H9 (cell line): ENCODE measurements at regions not wholly inside any gene's neighbourhood (a gene's known extent, or its start where the extent isn't known, plus 50 kb on each side); places are given as distances from the start of the nearest gene placed in this dataset.

ENCODE experiments used
- DNase-seq: peaks from one replicate; pipeline ENCODE4 v3.0.0-alpha.2; 2017
- H2AFZ ChIP-seq: one replicate; pipeline ENCODE4 v1.6.1; 2013; ENCODE audit warnings: mild to moderate bottlenecking, low read length, control low read depth, moderate library complexity
- H2AK5ac ChIP-seq: 2 replicates; pipeline ENCODE4 v1.6.1; 2013; ENCODE audit warnings: low read length, control low read depth, mixed read lengths; ENCODE audit not compliant: insufficient read length
- H2BK120ac ChIP-seq: one replicate; pipeline ENCODE4 v1.6.1; 2013; ENCODE audit warnings: low read depth, mild to moderate bottlenecking, low read length, control low read depth, inconsistent platforms; ENCODE audit not compliant: poor library complexity, severe bottlenecking
- H2BK12ac ChIP-seq: 2 replicates; pipeline ENCODE4 v1.6.1; 2013; ENCODE audit warnings: low read length, control low read depth, mixed read lengths, low read depth; ENCODE audit not compliant: insufficient read length
- H2BK15ac ChIP-seq: 2 replicates; pipeline ENCODE4 v1.6.1; 2013; ENCODE audit warnings: low read depth, low read length, control low read depth
- H2BK20ac ChIP-seq: one replicate; pipeline ENCODE4 v1.6.1; 2013; ENCODE audit warnings: low read depth, mild to moderate bottlenecking, low read length, control low read depth, inconsistent platforms; ENCODE audit not compliant: poor library complexity, severe bottlenecking
- H2BK5ac ChIP-seq: 2 replicates; pipeline ENCODE4 v1.6.1; 2013; ENCODE audit warnings: low read length, control low read depth, mixed read lengths; ENCODE audit not compliant: insufficient read length
- H3K14ac ChIP-seq: 2 replicates; pipeline ENCODE4 v1.6.1; 2013; ENCODE audit warnings: low read length, control low read depth; ENCODE audit not compliant: insufficient read depth
- H3K18ac ChIP-seq: 2 replicates; pipeline ENCODE4 v1.6.1; 2013; ENCODE audit warnings: low read depth, mild to moderate bottlenecking, mixed read lengths, low read length, control low read depth; ENCODE audit not compliant: insufficient read length
- H3K23ac ChIP-seq: 2 replicates; pipeline ENCODE4 v1.6.1; 2013; ENCODE audit warnings: low read length, control low read depth, mixed read lengths, low read depth; ENCODE audit not compliant: insufficient read length
- H3K23me2 ChIP-seq: 2 replicates; pipeline ENCODE4 v1.6.1; 2013; ENCODE audit warnings: low read depth, mild to moderate bottlenecking, mixed read lengths, low read length, control low read depth; ENCODE audit not compliant: insufficient read length, poor library complexity, severe bottlenecking
- H3K27ac ChIP-seq: 2 replicates; pipeline ENCODE4 v1.5.1; 2013; ENCODE audit warnings: low read length, control low read depth, mixed read lengths, low read depth; ENCODE audit not compliant: insufficient read length
- H3K27me3 ChIP-seq: 2 replicates; pipeline ENCODE4 v1.6.1; 2013; ENCODE audit warnings: low read length, control low read depth, inconsistent platforms; ENCODE audit not compliant: insufficient read depth
- H3K4ac ChIP-seq: 2 replicates; pipeline ENCODE4 v1.6.1; 2013; ENCODE audit warnings: low read depth, mild to moderate bottlenecking, control low read depth, inconsistent platforms, low read length, moderate library complexity
- H3K4me1 ChIP-seq: 2 replicates; pipeline ENCODE4 v1.6.1; 2013; ENCODE audit warnings: low read length, control low read depth, inconsistent platforms; ENCODE audit not compliant: insufficient read depth
- H3K4me2 ChIP-seq: 2 replicates; pipeline ENCODE4 v1.6.1; 2013; ENCODE audit warnings: low read length, control low read depth, mixed read lengths; ENCODE audit not compliant: insufficient read length, insufficient read depth
- H3K56ac ChIP-seq: 2 replicates; pipeline ENCODE4 v1.6.1; 2013; ENCODE audit warnings: low read depth, mild to moderate bottlenecking, mixed read lengths, low read length, control low read depth; ENCODE audit not compliant: insufficient read length
- H3K79me1 ChIP-seq: 2 replicates; pipeline ENCODE4 v1.6.1; 2013; ENCODE audit warnings: low read depth, mild to moderate bottlenecking, moderate library complexity, low read length, control low read depth, inconsistent platforms; ENCODE audit not compliant: insufficient read depth, poor library complexity, severe bottlenecking
- H3K79me2 ChIP-seq: 2 replicates; pipeline ENCODE4 v1.6.1; 2013; ENCODE audit warnings: low read length, control low read depth, inconsistent platforms; ENCODE audit not compliant: insufficient read depth
- H3K9ac ChIP-seq: 2 replicates; pipeline ENCODE4 v1.6.1; 2013; ENCODE audit warnings: low read length, control low read depth, mixed read lengths; ENCODE audit not compliant: insufficient read length; ENCODE audit errors: extremely low read depth
- H3K9me3 ChIP-seq: one replicate; pipeline ENCODE4 v1.6.1; 2013; ENCODE audit warnings: low read depth, low read length, inconsistent platforms; ENCODE audit not compliant: control insufficient read depth
- H3T11ph ChIP-seq: one replicate; pipeline ENCODE4 v1.6.1; 2013; ENCODE audit warnings: mild to moderate bottlenecking, low read length, control low read depth, inconsistent platforms
- H4K20me1 ChIP-seq: one replicate; pipeline ENCODE4 v1.6.1; 2013; ENCODE audit not compliant: control insufficient read depth, insufficient read length, insufficient read depth
- H4K5ac ChIP-seq: 2 replicates; pipeline ENCODE4 v1.6.1; 2013; ENCODE audit warnings: low read depth, mild to moderate bottlenecking, mixed read lengths, low read length, control low read depth; ENCODE audit not compliant: insufficient read length
- H4K8ac ChIP-seq: replicated peaks from 2 replicates; pipeline ENCODE4 v1.6.1; 2013; ENCODE audit warnings: low read length, control low read depth, mixed read lengths, low read depth; ENCODE audit not compliant: insufficient read length
- H4K91ac ChIP-seq: 2 replicates; pipeline ENCODE4 v1.6.1; 2013; ENCODE audit warnings: low read depth, mild to moderate bottlenecking, moderate library complexity, mixed read lengths, low read length, control low read depth; ENCODE audit not compliant: insufficient read length
- H3K27ac Mint-ChIP-seq, 3 experiments: 2 replicates in 2 of 3; 3 replicates in 1 of 3; pipeline ENCODE4 v1.8.0; 2020 to 2021; ENCODE audit warnings: mixed read lengths in 3 of 3, mild to moderate bottlenecking in 1 of 3, moderate library complexity in 1 of 3
- H3K27me3 Mint-ChIP-seq: 2 replicates; pipeline ENCODE4 v1.8.0; 2021; ENCODE audit warnings: low read depth, mild to moderate bottlenecking, moderate library complexity, mixed read lengths
- H3K36me3 Mint-ChIP-seq, 3 experiments: 2 replicates in 2 of 3; 3 replicates in 1 of 3; pipeline ENCODE4 v1.8.0; 2020 to 2021; ENCODE audit warnings: low read depth in 3 of 3, mixed read lengths in 3 of 3; ENCODE audit not compliant: insufficient read depth in 1 of 3
- H3K4me1 Mint-ChIP-seq, 2 experiments: 2 replicates each; pipeline ENCODE4 v1.8.0; 2020; ENCODE audit warnings: mixed read lengths in 2 of 2
- H3K4me3 Mint-ChIP-seq, 2 experiments: 2 replicates in 1 of 2; 3 replicates in 1 of 2; pipeline ENCODE4 v1.8.0; 2020 to 2021; ENCODE audit warnings: mild to moderate bottlenecking in 2 of 2, mixed read lengths in 2 of 2, moderate library complexity in 1 of 2
- H3K9me3 Mint-ChIP-seq, 2 experiments: 2 replicates in 1 of 2; 3 replicates in 1 of 2; pipeline ENCODE4 v1.8.0; 2020; ENCODE audit warnings: mild to moderate bottlenecking in 2 of 2, mixed read lengths in 2 of 2, moderate library complexity in 1 of 2
- CTCF ChIP-seq: fragments of 200-600 bp; sonication (generic); conservative IDR thresholded peaks from 3 replicates; pipeline ENCODE4 v1.8.0; 2021; ENCODE audit warnings: antibody characterized with exemption, mild to moderate bottlenecking
- WGBS: extraction: QIAGEN DNeasy Blood & Tissue Kit; methylation state at CpG from one replicate; pipeline ENCODE4 v1.1.7; 2013; ENCODE audit warnings: missing lambda C conversion rate, low lambda C conversion rate, mixed read lengths; ENCODE audit not compliant: insufficient read length; ENCODE audit errors: extremely low coverage; 5-methylcytosine and 5-hydroxymethylcytosine counted together

DNA sequence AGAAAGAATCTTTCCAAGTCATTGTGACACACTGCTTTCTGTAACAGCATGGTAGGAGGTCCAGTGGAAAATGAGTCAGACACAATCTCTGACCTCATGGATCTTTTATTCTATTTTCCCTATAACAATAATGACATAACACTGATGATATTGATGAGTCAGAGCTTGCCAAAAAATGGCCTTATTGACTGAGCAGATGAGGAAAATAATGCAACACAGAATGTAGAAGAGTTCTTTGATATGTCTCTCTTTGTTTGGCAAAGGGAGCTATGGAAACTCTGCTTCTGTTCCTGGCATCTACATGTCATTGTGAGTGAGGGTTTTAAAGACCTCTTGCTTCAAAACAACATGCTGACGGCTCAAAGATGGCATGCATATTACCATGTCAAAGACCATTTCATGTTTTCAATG, 443.1 kb upstream of the ZNF608 start:
- no peaks in the 10 kb centered on the region for H3K79me1 ChIP-seq
- peaks cover 4% of the 10 kb centered on the region; the same call in 1 of the 2 replicates for H3K4me1 ChIP-seq
- no peak overlapping the region for H3K4me2 ChIP-seq
- H3K79me2 ChIP-seq: no peaks in the 10 kb centered on the region
- H3K4me3 Mint-ChIP-seq: no peak overlapping the region
- DNase-seq: no peak
- H3K36me3 Mint-ChIP-seq: no peaks in the 10 kb centered on the region
- H2AFZ ChIP-seq: no peak overlapping the region
- no peak overlapping the region for H3K14ac ChIP-seq
- H2BK120ac ChIP-seq: no peak overlapping the region
- H3K23ac ChIP-seq: no peak overlapping the region
- H3K56ac ChIP-seq: no peak overlapping the region
- no peak overlapping the region for H2BK5ac ChIP-seq
- H4K91ac ChIP-seq: no peak overlapping the region
- no peak overlapping the region for H4K8ac ChIP-seq
- H4K5ac ChIP-seq: no peak overlapping the region
- H3K9ac ChIP-seq: no peak overlapping the region
- H3K27me3 ChIP-seq: no peaks in the 10 kb centered on the region
- H3K27ac ChIP-seq: no peak overlapping the region
- H3T11ph ChIP-seq: no peak overlapping the region
- no peak overlapping the region for H2AK5ac ChIP-seq
- no peaks in the 10 kb centered on the region for H3K9me3 Mint-ChIP-seq
- H3K23me2 ChIP-seq: no peaks in the 10 kb centered on the region
- H2BK20ac ChIP-seq: no peak overlapping the region
- H3K18ac ChIP-seq: no peak overlapping the region
- no peak overlapping the region for H2BK12ac ChIP-seq
- H3K4me1 Mint-ChIP-seq: peaks cover 30 to 32% of the 10 kb centered on the region in 2 experiments
- no peak for TF ChIP-seq CTCF
- no peaks in the 10 kb centered on the region for H4K20me1 ChIP-seq
- H3K9me3 ChIP-seq: no peaks in the 10 kb centered on the region
- no CpG with 5 or more reads among the region's 1 CpG for WGBS
- H3K4ac ChIP-seq: no peak overlapping the region
- no peaks in the 10 kb centered on the region; the same call in 1 of the 2 replicates for H3K27me3 Mint-ChIP-seq
- no peak overlapping the region for H3K27ac Mint-ChIP-seq
- no peak overlapping the region for H2BK15ac ChIP-seq
